GM18508 (cell line): ENCODE measurements at regions not wholly inside any gene's neighbourhood (a gene's known extent, or its start where the extent isn't known, plus 50 kb on each side); places are given as distances from the start of the nearest gene placed in this dataset.

Source experiments
- ATAC-seq: cut with Tn5 transposase; IDR thresholded peaks from one replicate; pipeline ENCODE4 v1.9.1; 2021; ENCODE audit warnings: moderate number of reproducible peaks; ENCODE audit not compliant: insufficient read depth, unreplicated experiment

GRCh38 chr12:3974883-3975282, 101.7 kb upstream of the PARP11 start:
- no peak for ATAC-seq

GRCh38 chr12:3973973-3974644, 100.9 kb upstream of the PARP11 start:
- ATAC-seq = no peak

GRCh38 chr12:3973269-3973884, 100.2 kb upstream of the PARP11 start:
- no peak for ATAC-seq

- no peak for ATAC-seq
Measured at GRCh38 chr12:3972576-3972975, 99.4 kb upstream of the PARP11 start.

GRCh38 chr12:3968523-3968922, 95.3 kb upstream of the PARP11 start:
- ATAC-seq = no peak

- no peak for ATAC-seq
Measured at GRCh38 chr12:3967556-3968160, 94.5 kb upstream of the PARP11 start.

GRCh38 chr12:3966376-3966775, 93.2 kb upstream of the PARP11 start:
- ATAC-seq = no peak

GRCh38 chr12:3965046-3965445, 91.8 kb upstream of the PARP11 start:
- no peak for ATAC-seq

- ATAC-seq = no peak
Measured at GRCh38 chr12:3964439-3964838, 91.2 kb upstream of the PARP11 start.

GRCh38 chr12:3962631-3963483, 89.7 kb upstream of the PARP11 start:
- ATAC-seq = no peak

GRCh38 chr12:3961591-3961990, 88.4 kb upstream of the PARP11 start:
- no peak for ATAC-seq

GRCh38 chr12:3959799-3960560, 86.8 kb upstream of the PARP11 start:
- ATAC-seq = no peak

- ATAC-seq = no peak
Measured at GRCh38 chr12:3958534-3958933, 85.3 kb upstream of the PARP11 start.

- no peak for ATAC-seq
Measured at GRCh38 chr12:3951380-3952135, 78.4 kb upstream of the PARP11 start.

GRCh38 chr12:3950714-3951320, 77.6 kb upstream of the PARP11 start:
- ATAC-seq = no peak

- no peak for ATAC-seq
Measured at GRCh38 chr12:3947781-3948180, 74.6 kb upstream of the PARP11 start.

GRCh38 chr12:3945671-3946070, 72.5 kb upstream of the PARP11 start:
- no peak for ATAC-seq

- no peak for ATAC-seq
Measured at GRCh38 chr12:3944620-3945019, 71.4 kb upstream of the PARP11 start.

- no peak for ATAC-seq
Measured at GRCh38 chr12:3938042-3938544, 64.9 kb upstream of the PARP11 start.
